Upper lobe of left lung (tissue), 6 donors: ENCODE measurements at regions not wholly inside any gene's neighbourhood (a gene's known extent, or its start where the extent isn't known, plus 50 kb on each side); places are given as distances from the start of the nearest gene placed in this dataset.

Source experiments
- ATAC-seq, 2 donors: fragments of 200-7000 bp; cut with Tn5 transposase; one replicate each; pipeline ENCODE4 v1.9.1; 2022; ENCODE audit warnings: mild to moderate bottlenecking in 2 of 2, moderate library complexity in 2 of 2; ENCODE audit not compliant: low FRiP score in 2 of 2
- DNase-seq, 2 donors: peaks; one replicate each; pipeline ENCODE4 v3.0.0-alpha.2; 2019 to 2020
- H3K27ac ChIP-seq, 4 donors: fragments of 200-600 bp; sonication (generic); one replicate each; pipeline ENCODE4 v1.5.1; 2016 to 2019
- H3K27me3 ChIP-seq, 4 donors: fragments of 200-600 bp; sonication (generic); one replicate each; pipeline ENCODE4 v1.5.1; 2017 to 2019
- H3K36me3 ChIP-seq, 4 donors: fragments of 200-600 bp; sonication (generic); one replicate each; pipeline ENCODE4 v1.5.1; 2016 to 2019
- H3K4me1 ChIP-seq, 4 donors: fragments of 200-600 bp; sonication (generic); one replicate each; pipeline ENCODE4 v1.5.1; 2018 to 2019
- H3K4me3 ChIP-seq, 4 donors: fragments of 200-600 bp; sonication (generic); one replicate each; pipeline ENCODE4 v1.5.1; 2017 to 2019; ENCODE audit warnings: mild to moderate bottlenecking in 2 of 4, moderate library complexity in 1 of 4
- H3K9me3 ChIP-seq, 4 donors: fragments of 200-600 bp; sonication (generic); one replicate each; pipeline ENCODE4 v1.5.1; 2018 to 2019
- EP300 ChIP-seq, 4 donors: sonication (generic); formaldehyde crosslinking; IDR thresholded peaks; one replicate each; pipeline ENCODE4 v1.5.1; 2017; ENCODE audit warnings: antibody characterized with exemption in 4 of 4, control low read depth in 2 of 4
- POLR2A ChIP-seq, 4 donors: fragments of 450-650 bp; IDR thresholded peaks; one replicate each; pipeline ENCODE4 v1.5.1; 2016 to 2017; ENCODE audit warnings: antibody characterized with exemption in 4 of 4, mild to moderate bottlenecking in 2 of 4
- POLR2AphosphoS5 ChIP-seq, 2 donors: sonication (generic); formaldehyde crosslinking; IDR thresholded peaks; one replicate each; pipeline ENCODE4 v1.5.1; 2017; ENCODE audit warnings: antibody characterized with exemption in 2 of 2
- WGBS, 2 donors: methylation state at CpG; one replicate each; pipeline ENCODE4 v1.1.5; 2017 to 2018; 5-methylcytosine and 5-hydroxymethylcytosine counted together
- TF ChIP-seq, protein P1 (sequence below), 6 experiments: fragments of 450-650 bp in 4 of 6; fragments of 200-600 bp in 2 of 6; sonication (generic) in 2 of 6; IDR thresholded peaks; one replicate each; pipeline ENCODE4 v1.5.1; 2016 to 2019; ENCODE audit warnings: antibody characterized with exemption in 6 of 6
- donor health status: DM: no; HTN: no; CAD: no; lungs with moderate emphysema.
- donor health status: DM: no; HTN: yes; CAD: no; lungs with severe emphysema.

DNA sequence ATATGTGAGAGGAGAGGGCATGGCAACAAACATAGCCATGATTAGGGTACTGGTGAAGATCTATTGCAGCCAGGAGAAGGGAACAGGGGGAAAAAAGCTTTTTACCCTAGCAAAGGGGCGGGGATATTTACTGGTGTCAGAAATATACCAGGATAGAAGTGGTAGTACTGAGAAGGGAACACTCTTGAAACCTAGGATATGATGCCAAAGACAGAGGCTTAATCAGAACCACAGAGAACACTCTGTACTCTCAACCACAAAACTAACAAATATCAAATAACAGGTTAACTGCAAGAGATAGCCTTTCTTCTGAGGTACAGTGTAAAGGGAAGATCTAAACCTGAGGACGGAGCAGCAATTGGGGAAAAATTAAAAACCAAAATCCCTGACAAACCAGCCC lies 112.2 kb downstream of the KIF2B start:
- DNase-seq (no peak), ATAC-seq (no peak)
- TF ChIP-seq POLR2A (IDR thresholded peaks at IDR 0.05) (no peak), POLR2AphosphoS5 (IDR thresholded peaks at IDR 0.05) (no peak)
- TF ChIP-seq, protein P1, sequence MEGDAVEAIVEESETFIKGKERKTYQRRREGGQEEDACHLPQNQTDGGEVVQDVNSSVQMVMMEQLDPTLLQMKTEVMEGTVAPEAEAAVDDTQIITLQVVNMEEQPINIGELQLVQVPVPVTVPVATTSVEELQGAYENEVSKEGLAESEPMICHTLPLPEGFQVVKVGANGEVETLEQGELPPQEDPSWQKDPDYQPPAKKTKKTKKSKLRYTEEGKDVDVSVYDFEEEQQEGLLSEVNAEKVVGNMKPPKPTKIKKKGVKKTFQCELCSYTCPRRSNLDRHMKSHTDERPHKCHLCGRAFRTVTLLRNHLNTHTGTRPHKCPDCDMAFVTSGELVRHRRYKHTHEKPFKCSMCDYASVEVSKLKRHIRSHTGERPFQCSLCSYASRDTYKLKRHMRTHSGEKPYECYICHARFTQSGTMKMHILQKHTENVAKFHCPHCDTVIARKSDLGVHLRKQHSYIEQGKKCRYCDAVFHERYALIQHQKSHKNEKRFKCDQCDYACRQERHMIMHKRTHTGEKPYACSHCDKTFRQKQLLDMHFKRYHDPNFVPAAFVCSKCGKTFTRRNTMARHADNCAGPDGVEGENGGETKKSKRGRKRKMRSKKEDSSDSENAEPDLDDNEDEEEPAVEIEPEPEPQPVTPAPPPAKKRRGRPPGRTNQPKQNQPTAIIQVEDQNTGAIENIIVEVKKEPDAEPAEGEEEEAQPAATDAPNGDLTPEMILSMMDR (IDR thresholded peaks at IDR 0.05), result no peak
- Histone ChIP-seq H3K27ac (no peak overlapping the region), H3K27me3 (no peaks in the 10 kb centered on the region), H3K36me3 (no peaks in the 10 kb centered on the region), H3K9me3 (peaks cover 0 to 4% (median 0%) of the 10 kb centered on the region in 4 donors), H3K4me3 (no peak overlapping the region), H3K4me1 (no peaks in the 10 kb centered on the region)
- WGBS, 2 donors, result 71 to 86% methylated on average over 2 of the region's 2 CpGs

DNA sequence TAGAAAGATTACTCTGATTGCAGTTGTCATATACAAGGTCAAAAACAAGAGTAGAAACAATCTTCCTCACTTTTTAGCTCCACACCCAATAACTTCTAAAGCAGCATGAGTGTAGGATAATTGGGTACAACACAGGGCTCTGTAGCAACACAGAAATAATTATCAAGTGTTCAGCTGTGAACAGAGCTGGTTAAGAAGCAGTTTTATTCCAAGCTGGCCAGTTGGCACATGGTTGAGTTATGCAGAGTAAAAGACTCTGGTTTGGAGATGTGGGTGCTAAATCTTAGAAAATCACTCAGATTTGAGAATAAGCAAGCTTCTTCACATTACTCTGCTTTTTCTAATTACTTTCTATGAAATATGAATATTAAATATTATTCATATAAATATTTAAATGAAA lies 118.5 kb downstream of the KIF2B start:
- no peak for ATAC-seq
- DNase-seq, result no peak
- H3K27me3 ChIP-seq, result no peaks in the 10 kb centered on the region

DNA sequence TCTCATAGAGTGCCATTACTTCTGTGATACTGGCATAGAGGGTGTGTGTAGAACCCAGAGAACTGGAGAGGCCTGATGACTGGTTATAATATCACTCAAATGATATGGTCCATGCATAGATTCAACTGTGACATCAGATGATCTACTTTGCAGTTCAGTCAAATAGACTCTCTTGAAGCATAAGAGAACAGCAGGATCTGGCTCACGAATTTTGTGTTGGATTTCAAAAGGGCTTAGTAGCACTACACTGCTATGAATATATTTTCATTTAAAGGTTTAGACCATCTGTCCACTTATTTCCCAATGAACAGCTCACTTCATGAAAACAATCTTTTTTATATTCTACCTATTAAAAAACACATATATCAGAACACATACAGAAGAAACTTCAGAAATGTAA lies 119.7 kb downstream of the KIF2B start:
- ATAC-seq (no peak), DNase-seq (no peak)
- Histone ChIP-seq H3K9me3 (no peaks in the 10 kb centered on the region), H3K36me3 (no peaks in the 10 kb centered on the region), H3K27me3 (no peaks in the 10 kb centered on the region), H3K4me3 (no peak overlapping the region), H3K4me1 (no peaks in the 10 kb centered on the region), H3K27ac (no peak overlapping the region)
- WGBS, 2 donors, result 56 to 71% methylated on average over 1 of the region's 1 CpG
- TF ChIP-seq POLR2AphosphoS5 (IDR thresholded peaks at IDR 0.05), result no peak

More for the DNA sequence above, 118.5 kb downstream of the KIF2B start:
- no peaks in the 10 kb centered on the region for H3K4me1 ChIP-seq
- no peak overlapping the region for H3K27ac ChIP-seq
- no peaks in the 10 kb centered on the region for H3K36me3 ChIP-seq
- no peaks in the 10 kb centered on the region for H3K9me3 ChIP-seq
- H3K4me3 ChIP-seq, result no peak overlapping the region
- no peak for TF ChIP-seq EP300 (IDR thresholded peaks at IDR 0.05)

DNA sequence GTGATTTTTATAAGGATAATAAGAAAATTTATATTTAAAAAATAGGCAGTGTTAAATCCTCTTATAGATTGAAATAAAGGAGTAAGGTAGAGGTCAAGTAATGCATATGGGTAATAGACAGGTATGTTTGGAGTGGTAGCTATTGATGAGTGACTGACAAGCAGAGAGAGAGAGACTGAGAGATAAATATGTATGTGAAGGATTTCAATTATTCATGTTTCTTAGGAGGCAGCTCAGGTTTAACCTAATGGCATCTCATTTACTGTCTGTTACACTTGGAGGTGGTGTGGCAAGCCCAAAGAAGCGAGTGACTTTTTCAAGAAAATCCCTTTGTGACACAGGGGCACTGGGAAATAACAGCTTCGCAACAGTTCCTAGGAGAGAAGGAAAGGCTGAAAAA lies 120.2 kb downstream of the KIF2B start:
- DNase-seq (no peak), ATAC-seq (no peak)
- Histone ChIP-seq H3K9me3 (no peaks in the 10 kb centered on the region), H3K27me3 (no peaks in the 10 kb centered on the region), H3K27ac (no peak overlapping the region), H3K4me1 (no peaks in the 10 kb centered on the region), H3K36me3 (no peaks in the 10 kb centered on the region), H3K4me3 (no peak overlapping the region)
- TF ChIP-seq EP300 (IDR thresholded peaks at IDR 0.05) (no peak), POLR2A (IDR thresholded peaks at IDR 0.05) (no peak), POLR2AphosphoS5 (IDR thresholded peaks at IDR 0.05) (no peak)
- TF ChIP-seq, protein P1 (IDR thresholded peaks at IDR 0.05), result no peak
- WGBS, 2 donors, result 77 to 79% methylated on average over 2 of the region's 2 CpGs

DNA sequence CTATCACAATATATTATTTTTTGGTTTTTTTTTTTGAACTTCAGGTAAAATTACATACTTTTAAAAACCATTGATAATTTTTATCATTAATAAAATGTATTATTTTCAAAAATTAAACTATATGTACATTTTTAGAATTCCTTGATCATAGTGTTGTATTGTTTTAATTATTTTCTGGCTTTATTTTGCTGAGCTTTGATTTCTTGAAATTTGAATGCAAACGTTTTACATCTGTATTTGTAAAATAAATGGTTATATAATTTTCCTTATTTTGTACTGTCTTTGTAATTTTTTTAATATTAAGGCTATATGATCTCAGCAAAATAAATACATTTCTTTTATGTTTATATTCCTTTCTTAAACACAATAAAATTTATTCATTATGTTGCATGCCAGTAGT lies 125.6 kb downstream of the KIF2B start:
- no peaks in the 10 kb centered on the region for H3K36me3 ChIP-seq
- DNase-seq (no peak), ATAC-seq (no peak)
- H3K27ac ChIP-seq, result no peak overlapping the region
- no peaks in the 10 kb centered on the region for H3K27me3 ChIP-seq
- no peaks in the 10 kb centered on the region for H3K4me1 ChIP-seq
- peaks cover 0 to 13% (median 0%) of the 10 kb centered on the region in 4 donors for H3K9me3 ChIP-seq
- WGBS, 2 donors, result 51 to 63% methylated on average over 1 of the region's 1 CpG
- TF ChIP-seq POLR2AphosphoS5 (IDR thresholded peaks at IDR 0.05) (no peak), EP300 (IDR thresholded peaks at IDR 0.05) (no peak), POLR2A (IDR thresholded peaks at IDR 0.05) (no peak)
- TF ChIP-seq, protein P1 (IDR thresholded peaks at IDR 0.05), result no peak
- no peak overlapping the region for H3K4me3 ChIP-seq

DNA sequence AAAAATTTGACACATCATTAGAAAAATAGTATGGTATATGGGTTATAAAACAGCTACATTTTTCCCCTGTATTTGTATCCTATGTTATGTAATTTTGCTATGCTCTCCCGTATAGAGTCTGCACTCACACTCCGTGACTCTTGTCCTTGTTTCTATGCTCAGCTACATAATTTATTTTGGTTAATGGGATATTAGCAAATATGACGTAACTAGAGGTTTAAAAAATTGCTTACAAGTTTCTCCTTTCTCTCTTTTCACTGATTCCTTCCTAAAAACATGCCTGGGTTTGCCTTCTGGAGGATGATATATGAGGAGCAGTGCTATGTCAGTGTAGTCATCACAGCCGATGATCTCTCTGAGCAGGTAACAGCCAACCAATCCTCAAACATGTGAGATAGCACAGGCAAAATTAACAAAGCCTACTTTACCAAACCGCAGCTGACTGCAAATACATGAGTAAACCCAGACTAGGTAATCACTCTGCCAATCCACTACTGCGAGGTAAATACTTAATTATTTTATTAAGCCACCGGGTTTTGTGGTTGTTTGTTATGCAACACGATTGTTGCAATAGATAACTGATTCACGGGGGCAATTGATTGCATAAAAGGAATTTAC lies 126.9 kb downstream of the KIF2B start:
- DNase-seq (no peak), ATAC-seq (no peak)
- Histone ChIP-seq H3K27me3 (no peaks in the 10 kb centered on the region), H3K9me3 (peaks cover 0 to 13% (median 0%) of the 10 kb centered on the region in 4 donors), H3K27ac (no peak overlapping the region), H3K36me3 (no peaks in the 10 kb centered on the region), H3K4me3 (no peak overlapping the region), H3K4me1 (no peaks in the 10 kb centered on the region)
- TF ChIP-seq POLR2AphosphoS5 (IDR thresholded peaks at IDR 0.05) (no peak), POLR2A (IDR thresholded peaks at IDR 0.05) (no peak)
- WGBS, 2 donors, result 68 to 73% methylated on average over 9 of the region's 9 CpGs
